ENCODE measurements at regions not wholly inside any gene's neighbourhood (a gene's known extent, or its start where the extent isn't known, plus 50 kb on each side); places are given as distances from the start of the nearest gene placed in this dataset.

GRCh38 chr11:34805937-34806336 is 110.2 kb downstream of the APIP start:
- TF ChIP-seq NFIC (IDR thresholded peaks at IDR 0.05): no peak
- TF ChIP-seq REST (IDR thresholded peaks at IDR 0.05; ENCODE audit: low read depth): no peak
- no peak for TF ChIP-seq MAX (IDR thresholded peaks at IDR 0.05)
- no peak for TF ChIP-seq TAF1 (IDR thresholded peaks at IDR 0.05; ENCODE audit: low read depth)
- TF ChIP-seq EP300 (IDR thresholded peaks at IDR 0.05; ENCODE audit: borderline replicate concordance): no peak
- no peak for TF ChIP-seq RAD21 (IDR thresholded peaks at IDR 0.05; ENCODE audit: low read depth)
- TF ChIP-seq EGR1 (IDR thresholded peaks at IDR 0.05): no peak
- no peak for TF ChIP-seq USF1 (IDR thresholded peaks at IDR 0.05)
- TF ChIP-seq CREB1 (IDR thresholded peaks at IDR 0.05; ENCODE audit: low read depth): no peak
- no peak for TF ChIP-seq FOXM1 (IDR thresholded peaks at IDR 0.05; ENCODE audit: borderline replicate concordance, low read depth)
- TF ChIP-seq CEBPB (IDR thresholded peaks at IDR 0.05): no peak
- TF ChIP-seq TCF12 (IDR thresholded peaks at IDR 0.05; ENCODE audit: low read depth): no peak
- TF ChIP-seq TEAD4 (IDR thresholded peaks at IDR 0.05): no peak
- TF ChIP-seq YY1 (IDR thresholded peaks at IDR 0.05; ENCODE audit: low read depth): no peak
- TF ChIP-seq ZBTB7A (IDR thresholded peaks at IDR 0.05; ENCODE audit: low read depth): no peak

- no peak for TF ChIP-seq TAF1 (IDR thresholded peaks at IDR 0.05; ENCODE audit: low read depth)
- no peak for TF ChIP-seq MAX (IDR thresholded peaks at IDR 0.05)
- no peak for TF ChIP-seq TEAD4 (IDR thresholded peaks at IDR 0.05)
- TF ChIP-seq NFIC (IDR thresholded peaks at IDR 0.05): no peak
- TF ChIP-seq CREB1 (IDR thresholded peaks at IDR 0.05; ENCODE audit: low read depth): no peak
- no peak for TF ChIP-seq TCF12 (IDR thresholded peaks at IDR 0.05; ENCODE audit: low read depth)
- no peak for TF ChIP-seq REST (IDR thresholded peaks at IDR 0.05; ENCODE audit: low read depth)
- no peak for TF ChIP-seq USF1 (IDR thresholded peaks at IDR 0.05)
- TF ChIP-seq EP300 (IDR thresholded peaks at IDR 0.05; ENCODE audit: borderline replicate concordance): no peak
- TF ChIP-seq YY1 (IDR thresholded peaks at IDR 0.05; ENCODE audit: low read depth): no peak
- no peak for TF ChIP-seq EGR1 (IDR thresholded peaks at IDR 0.05)
- TF ChIP-seq ZBTB7A (IDR thresholded peaks at IDR 0.05; ENCODE audit: low read depth): no peak
- no peak for TF ChIP-seq CEBPB (IDR thresholded peaks at IDR 0.05)
Observed at GRCh38 chr11:34799848-34800247, 116.3 kb downstream of the APIP start.

- no peak for TF ChIP-seq EGR1 (IDR thresholded peaks at IDR 0.05)
- TF ChIP-seq FOXM1 (IDR thresholded peaks at IDR 0.05; ENCODE audit: borderline replicate concordance, low read depth): no peak
- TF ChIP-seq USF1 (IDR thresholded peaks at IDR 0.05): no peak
- no peak for TF ChIP-seq RAD21 (IDR thresholded peaks at IDR 0.05; ENCODE audit: low read depth)
- no peak for TF ChIP-seq NFIC (IDR thresholded peaks at IDR 0.05)
- no peak for TF ChIP-seq CEBPB (IDR thresholded peaks at IDR 0.05)
- no peak for TF ChIP-seq TCF12 (IDR thresholded peaks at IDR 0.05; ENCODE audit: low read depth)
- TF ChIP-seq TAF1 (IDR thresholded peaks at IDR 0.05; ENCODE audit: low read depth): no peak
- TF ChIP-seq MAX (IDR thresholded peaks at IDR 0.05): no peak
- no peak for TF ChIP-seq EP300 (IDR thresholded peaks at IDR 0.05; ENCODE audit: borderline replicate concordance)
- no peak for TF ChIP-seq CREB1 (IDR thresholded peaks at IDR 0.05; ENCODE audit: low read depth)
- TF ChIP-seq YY1 (IDR thresholded peaks at IDR 0.05; ENCODE audit: low read depth): no peak
- TF ChIP-seq ZBTB7A (IDR thresholded peaks at IDR 0.05; ENCODE audit: low read depth): no peak
- TF ChIP-seq TEAD4 (IDR thresholded peaks at IDR 0.05): no peak
Observed at GRCh38 chr11:34798985-34799384, 117.2 kb downstream of the APIP start.

GRCh38 chr11:34795641-34796040 is 120.5 kb downstream of the APIP start:
- TF ChIP-seq MAX (IDR thresholded peaks at IDR 0.05): no peak
- no peak for TF ChIP-seq TAF1 (IDR thresholded peaks at IDR 0.05; ENCODE audit: low read depth)
- no peak for TF ChIP-seq CEBPB (IDR thresholded peaks at IDR 0.05)
- TF ChIP-seq REST (IDR thresholded peaks at IDR 0.05; ENCODE audit: low read depth): no peak
- no peak for TF ChIP-seq TEAD4 (IDR thresholded peaks at IDR 0.05)
- TF ChIP-seq EP300 (IDR thresholded peaks at IDR 0.05; ENCODE audit: borderline replicate concordance): no peak
- no peak for TF ChIP-seq FOXM1 (IDR thresholded peaks at IDR 0.05; ENCODE audit: borderline replicate concordance, low read depth)

All from Ishikawa (cell line).